ENCODE measurements at regions not wholly inside any gene's neighbourhood (a gene's known extent, or its start where the extent isn't known, plus 50 kb on each side); places are given as distances from the start of the nearest gene placed in this dataset.
"Not testable (repeated sequence)": the region's sequence is repeated elsewhere in the genome, so short reads cannot be mapped to it uniquely, and the experiment has no call there.

GRCh38 chr6:134569996-134570395 lies 252.1 kb upstream of the SGK1 start:
- not testable (repeated sequence) for TF ChIP-seq POLR2A, CTCF (IDR thresholded peaks at IDR 0.05)

Data from Peyer's patch (tissue), 4 donors.